ENCODE measurements at regions not wholly inside any gene's neighbourhood (a gene's known extent, or its start where the extent isn't known, plus 50 kb on each side); places are given as distances from the start of the nearest gene placed in this dataset.

DNA sequence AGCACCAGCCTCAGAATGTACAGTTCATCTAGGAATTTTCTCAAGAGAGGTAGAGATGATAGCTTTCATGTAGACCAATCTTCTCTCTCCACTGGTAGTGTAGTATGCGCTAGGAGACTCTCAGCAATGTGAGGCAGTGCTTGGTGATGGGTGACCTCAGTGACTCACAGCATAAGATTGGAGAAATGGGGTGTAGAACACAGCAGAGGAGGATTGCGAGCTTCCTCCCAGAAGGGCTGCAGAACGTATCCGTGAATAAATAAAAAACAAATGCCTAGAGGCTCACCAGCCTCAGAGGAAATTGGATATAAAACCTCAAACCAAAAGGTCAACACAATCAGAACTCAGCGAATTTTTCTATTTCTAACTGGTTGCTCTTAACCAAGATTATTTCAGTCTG lies 182.9 kb upstream of the RXFP2 start:
- TF ChIP-seq, protein P1, sequence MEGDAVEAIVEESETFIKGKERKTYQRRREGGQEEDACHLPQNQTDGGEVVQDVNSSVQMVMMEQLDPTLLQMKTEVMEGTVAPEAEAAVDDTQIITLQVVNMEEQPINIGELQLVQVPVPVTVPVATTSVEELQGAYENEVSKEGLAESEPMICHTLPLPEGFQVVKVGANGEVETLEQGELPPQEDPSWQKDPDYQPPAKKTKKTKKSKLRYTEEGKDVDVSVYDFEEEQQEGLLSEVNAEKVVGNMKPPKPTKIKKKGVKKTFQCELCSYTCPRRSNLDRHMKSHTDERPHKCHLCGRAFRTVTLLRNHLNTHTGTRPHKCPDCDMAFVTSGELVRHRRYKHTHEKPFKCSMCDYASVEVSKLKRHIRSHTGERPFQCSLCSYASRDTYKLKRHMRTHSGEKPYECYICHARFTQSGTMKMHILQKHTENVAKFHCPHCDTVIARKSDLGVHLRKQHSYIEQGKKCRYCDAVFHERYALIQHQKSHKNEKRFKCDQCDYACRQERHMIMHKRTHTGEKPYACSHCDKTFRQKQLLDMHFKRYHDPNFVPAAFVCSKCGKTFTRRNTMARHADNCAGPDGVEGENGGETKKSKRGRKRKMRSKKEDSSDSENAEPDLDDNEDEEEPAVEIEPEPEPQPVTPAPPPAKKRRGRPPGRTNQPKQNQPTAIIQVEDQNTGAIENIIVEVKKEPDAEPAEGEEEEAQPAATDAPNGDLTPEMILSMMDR (IDR thresholded peaks at IDR 0.05) = no peak
- no peak for TF ChIP-seq ZFX (IDR thresholded peaks at IDR 0.05; ENCODE audit: borderline replicate concordance)

Data from 22Rv1 (cell line).